ENCODE measurements at regions not wholly inside any gene's neighbourhood (a gene's known extent, or its start where the extent isn't known, plus 50 kb on each side); places are given as distances from the start of the nearest gene placed in this dataset.

DNA sequence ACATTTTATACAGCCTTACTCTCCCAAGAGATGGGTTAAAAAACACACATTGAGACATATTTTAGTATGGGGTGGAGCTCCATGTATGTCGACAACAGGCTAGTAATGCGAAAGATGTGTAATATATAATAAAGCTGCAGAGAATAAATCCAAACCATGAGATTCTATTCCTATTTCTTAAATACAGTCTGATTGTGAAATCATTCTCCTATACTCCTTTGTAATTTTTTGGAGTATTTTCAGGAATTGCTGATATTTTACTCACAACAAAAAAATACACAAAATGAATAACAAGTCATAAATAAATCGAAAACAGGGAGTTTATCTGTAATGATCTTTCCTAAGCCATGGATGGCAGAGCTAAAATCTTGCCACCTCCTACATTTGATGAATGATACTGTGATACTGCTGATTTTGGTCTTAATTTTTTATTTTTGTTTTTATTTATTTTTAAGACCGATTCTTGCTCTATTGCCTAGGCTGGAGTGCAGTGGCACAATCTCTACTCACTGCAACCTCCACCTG lies 173.5 kb upstream of the KLF6 start:
- TF ChIP-seq EZH2 (IDR thresholded peaks at IDR 0.05; ENCODE audit: insufficient read depth, poor library complexity, severe bottlenecking) (no peak), EZH2phosphoT487 (IDR thresholded peaks at IDR 0.05; ENCODE audit: insufficient read depth, low read depth) (no peak)
